H1 (cell line): ENCODE measurements at regions not wholly inside any gene's neighbourhood (a gene's known extent, or its start where the extent isn't known, plus 50 kb on each side); places are given as distances from the start of the nearest gene placed in this dataset.
A peak's percentile ranks its signal among the peaks of the same experiment; 100 is the strongest.

Experiments used
- CTCF ChIA-PET: fragments of 300-600 bp; sonication (Branson Sonifier 250); formaldehyde crosslinking; loops from one replicate; lab custom pipeline; 2021; ENCODE audit not compliant: partially characterized antibody; lab: Charles Lee
- POLR2A ChIA-PET: fragments of 300-600 bp; sonication (Branson Sonifier 250); formaldehyde crosslinking; loops from one replicate; lab custom pipeline; 2021; ENCODE audit warnings: inconsistent platforms; ENCODE audit not compliant: partially characterized antibody; lab: Charles Lee
- DNase-seq, 2 experiments: peaks; one replicate each; pipeline versions ENCODE4 v3.0.0 to v3.0.0-alpha.2; 2010 to 2022; ENCODE audit warnings: low spot score in 2 of 2, low read depth in 1 of 2, mixed read lengths in 1 of 2
- FAIRE-seq: peaks from 2 replicates; lab custom pipeline; 2011; peaks lifted over from hg19 to GRCh38; lab: Jason Lieb, UNC
- H2AFZ ChIP-seq: 2 replicates; pipeline ENCODE4 v1.8.1; 2012; ENCODE audit warnings: low read length, inconsistent platforms
- H2AK5ac ChIP-seq: 2 replicates; pipeline ENCODE4 v1.6.1; 2013; ENCODE audit warnings: low read depth, low read length
- H2BK120ac ChIP-seq: replicated peaks from 2 replicates; pipeline ENCODE3; 2013; ENCODE audit warnings: low read depth, low read length, inconsistent platforms
- H2BK12ac ChIP-seq: 2 replicates; pipeline ENCODE4 v1.6.1; 2013; ENCODE audit warnings: low read depth, low read length
- H2BK15ac ChIP-seq: 2 replicates; pipeline ENCODE4 v1.6.1; 2013; ENCODE audit warnings: low read length
- H2BK20ac ChIP-seq: 2 replicates; pipeline ENCODE4 v1.6.1; 2013; ENCODE audit warnings: low read length
- H2BK5ac ChIP-seq: 2 replicates; pipeline ENCODE4 v1.6.1; 2013; ENCODE audit warnings: low read depth, low read length
- H3K14ac ChIP-seq: 2 replicates; pipeline ENCODE4 v1.6.1; 2013; ENCODE audit warnings: inconsistent platforms; ENCODE audit not compliant: insufficient read length
- H3K18ac ChIP-seq: 2 replicates; pipeline ENCODE4 v1.6.1; 2013; ENCODE audit warnings: low read length; ENCODE audit errors: extremely low read depth
- H3K23ac ChIP-seq: 2 replicates; pipeline ENCODE4 v1.6.1; 2013; ENCODE audit warnings: inconsistent platforms; ENCODE audit not compliant: insufficient read length
- H3K23me2 ChIP-seq: 2 replicates; pipeline ENCODE4 v1.6.1; 2013; ENCODE audit warnings: low read depth, low read length
- H3K27ac ChIP-seq: 2 replicates; pipeline ENCODE4 v1.6.1; 2011; ENCODE audit warnings: low read depth, low read length, inconsistent platforms
- H3K27me3 ChIP-seq, 4 experiments: replicated peaks in 1 of 4; 1 replicate in 1 of 4; 2 replicates in 3 of 4; pipeline versions ENCODE4 v1.6.1 to v1.8.1; 2011 to 2013; ENCODE audit warnings: low read length in 3 of 4, mild to moderate bottlenecking in 3 of 4, inconsistent platforms in 2 of 4, mixed read lengths in 2 of 4, moderate library complexity in 1 of 4; ENCODE audit not compliant: control insufficient read depth in 3 of 4, insufficient read depth in 3 of 4; ENCODE audit errors: extremely low read depth in 1 of 4
- H3K36me3 ChIP-seq, 4 experiments: 2 replicates each; pipeline versions ENCODE4 v1.6.1 to v1.8.1; 2011 to 2013; ENCODE audit warnings: mild to moderate bottlenecking in 4 of 4, low read length in 3 of 4, moderate library complexity in 2 of 4, control low read depth in 1 of 4, inconsistent platforms in 1 of 4; ENCODE audit not compliant: insufficient read depth in 4 of 4, control insufficient read depth in 2 of 4
- H3K4ac ChIP-seq: replicated peaks from 2 replicates; pipeline ENCODE3; 2013; ENCODE audit warnings: low read length, low read depth, mixed read lengths, inconsistent platforms; ENCODE audit not compliant: insufficient read length
- H3K4me1 ChIP-seq, 4 experiments: replicated peaks in 1 of 4; 1 replicate in 1 of 4; 2 replicates in 3 of 4; pipeline versions ENCODE4 v1.6.1 to v1.8.1; 2011 to 2013; ENCODE audit warnings: low read length in 3 of 4, inconsistent platforms in 2 of 4, mixed read lengths in 1 of 4; ENCODE audit not compliant: insufficient read depth in 4 of 4, control insufficient read depth in 3 of 4
- H3K4me2 ChIP-seq, 2 experiments: 2 replicates each; pipeline versions ENCODE4 v1.6.1 to v1.8.1; 2011 to 2013; ENCODE audit warnings: low read depth in 2 of 2, low read length in 2 of 2, control low read depth in 1 of 2, inconsistent platforms in 1 of 2, mild to moderate bottlenecking in 1 of 2; ENCODE audit not compliant: insufficient read depth in 1 of 2
- H3K4me3 ChIP-seq, 4 experiments: fragments of 200-600, 300-600 bp in 1 of 4; sonication (generic), shearing (Covaris generic), sonication (Bioruptor Twin) in 1 of 4; 2 replicates each; pipeline versions ENCODE4 v1.5.1 to v1.8.1; 2011 to 2016; ENCODE audit warnings: low read length in 4 of 4, low read depth in 3 of 4, control low read depth in 2 of 4, inconsistent platforms in 2 of 4, mild to moderate bottlenecking in 2 of 4, mixed read lengths in 1 of 4, moderate library complexity in 1 of 4; ENCODE audit not compliant: insufficient read depth in 2 of 4; ENCODE audit errors: extremely low read depth in 1 of 4
- H3K56ac ChIP-seq: replicated peaks from 2 replicates; pipeline ENCODE3; 2013; ENCODE audit warnings: low read depth, mild to moderate bottlenecking, mixed read lengths, low read length, inconsistent platforms; ENCODE audit not compliant: insufficient read length
- H3K79me1 ChIP-seq: 2 replicates; pipeline ENCODE4 v1.6.1; 2013; ENCODE audit warnings: low read depth, low read length, control low read depth
- H3K79me2 ChIP-seq, 2 experiments: 2 replicates each; pipeline versions ENCODE4 v1.6.1 to v1.8.1; 2012 to 2013; ENCODE audit warnings: low read length in 2 of 2, mild to moderate bottlenecking in 2 of 2, inconsistent platforms in 1 of 2; ENCODE audit not compliant: insufficient read depth in 2 of 2, control insufficient read depth in 1 of 2
- H3K9ac ChIP-seq, 4 experiments: replicated peaks in 1 of 4; 1 replicate in 1 of 4; 2 replicates in 3 of 4; pipeline versions ENCODE4 v1.6.1 to v1.8.1; 2011 to 2013; ENCODE audit warnings: low read depth in 3 of 4, low read length in 3 of 4, control low read depth in 2 of 4, mild to moderate bottlenecking in 2 of 4, moderate library complexity in 2 of 4, inconsistent platforms in 1 of 4; ENCODE audit errors: extremely low read depth in 1 of 4
- H3K9me3 ChIP-seq, 2 experiments: 2 replicates each; pipeline versions ENCODE4 v1.6.1 to v1.8.1; 2012 to 2013; ENCODE audit warnings: mild to moderate bottlenecking in 2 of 2, moderate library complexity in 2 of 2, control low read depth in 1 of 2, inconsistent platforms in 1 of 2, low read depth in 1 of 2, low read length in 1 of 2, mixed read lengths in 1 of 2; ENCODE audit not compliant: insufficient read depth in 2 of 2
- H4K20me1 ChIP-seq, 2 experiments: replicated peaks in 1 of 2; 2 replicates each; pipeline versions ENCODE3 to v1.8.1; 2011 to 2013; ENCODE audit warnings: inconsistent platforms in 2 of 2, low read length in 2 of 2, mild to moderate bottlenecking in 1 of 2; ENCODE audit not compliant: insufficient read depth in 2 of 2, control insufficient read depth in 1 of 2
- H4K5ac ChIP-seq: 2 replicates; pipeline ENCODE4 v1.6.1; 2013; ENCODE audit warnings: low read length, low read depth, mixed read lengths, inconsistent platforms; ENCODE audit not compliant: insufficient read length
- H4K8ac ChIP-seq: 2 replicates; pipeline ENCODE4 v1.8.0; 2013; ENCODE audit warnings: mild to moderate bottlenecking, moderate library complexity, low read length, inconsistent platforms; ENCODE audit not compliant: insufficient read depth; ENCODE audit errors: extremely low read depth
- H4K91ac ChIP-seq: replicated peaks from 2 replicates; pipeline ENCODE3; 2013; ENCODE audit warnings: low read length, mixed read lengths, inconsistent platforms; ENCODE audit not compliant: insufficient read length
- BACH1 ChIP-seq: IDR thresholded peaks from 2 replicates; pipeline ENCODE4 v1.6.1; 2012; ENCODE audit warnings: low read length, improper control_type of control experiment
- CBX8 ChIP-seq: fragments of 300-800, 300-1000 bp; sonication (generic); IDR thresholded peaks from 2 replicates; pipeline ENCODE4 v1.7.1; 2016; ENCODE audit warnings: low read depth, low read length, borderline replicate concordance
- CREB1 ChIP-seq: IDR thresholded peaks from 2 replicates; pipeline ENCODE4 v1.6.1; 2012; ENCODE audit warnings: inconsistent platforms
- E2F6 ChIP-seq: IDR thresholded peaks from 2 replicates; pipeline ENCODE4 v1.6.1; 2012; ENCODE audit warnings: inconsistent platforms
- EP300 ChIP-seq, 2 experiments: IDR thresholded peaks; 1 replicate in 1 of 2; 2 replicates in 1 of 2; pipeline ENCODE4 v1.6.1; 2011 to 2012; ENCODE audit warnings: low read depth in 2 of 2, low read length in 2 of 2, mild to moderate bottlenecking in 2 of 2, borderline replicate concordance in 1 of 2, inconsistent platforms in 1 of 2, moderate library complexity in 1 of 2
- GABPA ChIP-seq: IDR thresholded peaks from 2 replicates; pipeline ENCODE4 v1.6.1; 2011; ENCODE audit warnings: mild to moderate bottlenecking, low read length, moderate library complexity, borderline replicate concordance; ENCODE audit not compliant: insufficient read depth
- KDM5A ChIP-seq: fragments of 200-600 bp; IDR thresholded peaks from 2 replicates; pipeline ENCODE4 v1.7.1; 2012; ENCODE audit warnings: mild to moderate bottlenecking, low read length, inconsistent platforms, mixed read lengths
- MAFK ChIP-seq: IDR thresholded peaks from 2 replicates; pipeline ENCODE4 v1.6.1; 2012; ENCODE audit warnings: low read depth, mild to moderate bottlenecking, improper control_type of control experiment, low read length
- NANOG ChIP-seq: IDR thresholded peaks from 2 replicates; pipeline ENCODE4 v1.6.1; 2011; ENCODE audit warnings: low read length, low read depth, mild to moderate bottlenecking, inconsistent platforms; ENCODE audit not compliant: insufficient read depth, poor library complexity, severe bottlenecking
- POU5F1 ChIP-seq: IDR thresholded peaks from 2 replicates; pipeline ENCODE4 v1.6.1; 2011; ENCODE audit warnings: low read depth, mild to moderate bottlenecking, low read length, moderate library complexity
- SP4 ChIP-seq: IDR thresholded peaks from 2 replicates; pipeline ENCODE4 v1.6.1; 2012; ENCODE audit warnings: low read length, inconsistent platforms
- SRF ChIP-seq: IDR thresholded peaks from 2 replicates; pipeline ENCODE4 v1.6.1; 2011; ENCODE audit warnings: mild to moderate bottlenecking, low read depth, low read length, moderate library complexity
- WGBS, 2 experiments: shearing (Covaris generic) in 1 of 2; methylation state at CpG; one replicate each; pipeline versions ENCODE4 v1.1.6 to v1.1.7; 2013 to 2015; ENCODE audit warnings: low lambda C conversion rate in 2 of 2, mixed read lengths in 2 of 2, inconsistent platforms in 1 of 2, low coverage in 1 of 2, missing lambda C conversion rate in 1 of 2; ENCODE audit not compliant: insufficient replicate concordance in 2 of 2, insufficient coverage in 1 of 2, insufficient read length in 1 of 2; ENCODE audit errors: extremely low coverage in 1 of 2, missing lambda C conversion rate in 1 of 2; 5-methylcytosine and 5-hydroxymethylcytosine counted together

- 95% methylated on average over 4 of the region's 4 CpGs; no CpG with 5 or more reads in 1 of the 2 experiments for WGBS, 2 experiments
- no peaks in the 10 kb centered on the region for H3K27me3 ChIP-seq
- H3K27ac ChIP-seq = no peak overlapping the region
- no peak overlapping the region for H3K4me3 ChIP-seq
- no peak overlapping the region for H2BK12ac ChIP-seq
- H3K18ac ChIP-seq = no peak overlapping the region
- no peak overlapping the region for H3K14ac ChIP-seq
- POLR2A ChIA-PET = no interaction called here
- no peak overlapping the region for H2AK5ac ChIP-seq
- no peaks in the 10 kb centered on the region; a peak in 1 of 4 replicates for H3K9me3 ChIP-seq
- H3K79me1 ChIP-seq = no peaks in the 10 kb centered on the region
- H2BK5ac ChIP-seq = no peak overlapping the region
- no peak for FAIRE-seq
- CTCF ChIA-PET = no interaction called here
- no peak overlapping the region for H2BK15ac ChIP-seq
- no peak overlapping the region for H3K9ac ChIP-seq
- H4K20me1 ChIP-seq = no peaks in the 10 kb centered on the region
- H2BK20ac ChIP-seq = no peak overlapping the region
- H3K4me2 ChIP-seq = no peak overlapping the region
- no peak overlapping the region for H4K91ac ChIP-seq
- H4K8ac ChIP-seq = no peak overlapping the region
- H3K23me2 ChIP-seq = no peaks in the 10 kb centered on the region; the same call in 1 of the 2 replicates
- H4K5ac ChIP-seq = no peak overlapping the region
- H2AFZ ChIP-seq = 0 out of 2 replicates have a peak overlapping the region, but pooled peaks have one; percentile 29
- H3K23ac ChIP-seq = no peak overlapping the region
- H3K4ac ChIP-seq = no peak overlapping the region
- no peaks in the 10 kb centered on the region for H3K36me3 ChIP-seq
- no peak overlapping the region for H3K56ac ChIP-seq
- no peak for DNase-seq
- H3K79me2 ChIP-seq = no peaks in the 10 kb centered on the region
- no peaks in the 10 kb centered on the region for H3K4me1 ChIP-seq
- no peak overlapping the region for H2BK120ac ChIP-seq
- no peak for TF ChIP-seq MAFK
- no peak for TF ChIP-seq CREB1
- no peak for TF ChIP-seq POU5F1
- no peak for TF ChIP-seq SRF
- TF ChIP-seq NANOG = no peak
- no peak for TF ChIP-seq EP300 (IDR thresholded peaks at IDR 0.05; ENCODE audit: borderline replicate concordance in 1 of 2, low read depth in 2 of 2, low read length in 2 of 2)
- no peak for TF ChIP-seq E2F6
- no peak for TF ChIP-seq SP4
- no peak for TF ChIP-seq GABPA
- no peak for TF ChIP-seq CBX8
- TF ChIP-seq BACH1 = no peak
- no peak for TF ChIP-seq KDM5A
Measured at GRCh38 chr4:137700751-137701150, 168.5 kb upstream of the PCDH18 start.
